ENCODE measurements at regions not wholly inside any gene's neighbourhood (a gene's known extent, or its start where the extent isn't known, plus 50 kb on each side); places are given as distances from the start of the nearest gene placed in this dataset.

DNA sequence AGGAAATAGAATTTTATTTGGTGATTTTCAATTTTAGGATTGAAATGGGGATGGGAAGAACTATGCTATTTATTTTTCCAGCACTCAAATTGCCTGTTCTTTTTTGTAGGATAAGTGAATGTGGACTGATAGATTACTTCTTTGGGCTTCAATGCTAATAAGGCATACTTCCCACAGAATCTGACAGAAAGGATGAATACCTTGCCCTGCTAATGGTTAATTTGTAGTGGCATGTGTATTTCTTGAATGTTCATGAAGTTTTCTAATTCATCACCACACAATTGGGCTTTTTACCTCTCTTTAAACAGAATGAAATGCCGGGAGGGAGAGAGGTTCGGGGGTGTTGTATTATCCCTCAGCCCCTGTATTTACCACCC lies 369.1 kb upstream of the ADGRL2 start:
- Histone ChIP-seq H3K4me3 (ENCODE audit: low read depth in 2 of 2, low read length in 2 of 2) (no peak overlapping the region), H3K4me1 (ENCODE audit: control insufficient read depth, insufficient read depth, low read length) (no peaks in the 10 kb centered on the region), H3K27ac (ENCODE audit: low read length) (no peak overlapping the region), H3K9me3 (ENCODE audit: control insufficient read depth, insufficient read depth, low read depth, low read length) (no peaks in the 10 kb centered on the region), H3K36me3 (ENCODE audit: control insufficient read depth, insufficient read depth, low read length) (no peaks in the 10 kb centered on the region), H3K27me3 (ENCODE audit: control insufficient read depth, insufficient read depth, low read length) (no peaks in the 10 kb centered on the region)
- DNase-seq (ENCODE audit: low read depth, low spot score) (no peak), ATAC-seq (no peak)
- in situ Hi-C loops (cut with HindIII; ENCODE audit: low pct_unique_long_range_greater_than_20kb, low sequenced_read_pairs) (no loop called here), intact Hi-C loops (cut with micrococcal nuclease; ENCODE audit: unreplicated experiment) (loop anchor here (10.0 kb wide), 1 partner anchor 117 kb away; no protein-coding TSS in a partner anchor)
- BruUV-seq (replicated peaks), result no TSS peak
- TF ChIP-seq, protein P1, sequence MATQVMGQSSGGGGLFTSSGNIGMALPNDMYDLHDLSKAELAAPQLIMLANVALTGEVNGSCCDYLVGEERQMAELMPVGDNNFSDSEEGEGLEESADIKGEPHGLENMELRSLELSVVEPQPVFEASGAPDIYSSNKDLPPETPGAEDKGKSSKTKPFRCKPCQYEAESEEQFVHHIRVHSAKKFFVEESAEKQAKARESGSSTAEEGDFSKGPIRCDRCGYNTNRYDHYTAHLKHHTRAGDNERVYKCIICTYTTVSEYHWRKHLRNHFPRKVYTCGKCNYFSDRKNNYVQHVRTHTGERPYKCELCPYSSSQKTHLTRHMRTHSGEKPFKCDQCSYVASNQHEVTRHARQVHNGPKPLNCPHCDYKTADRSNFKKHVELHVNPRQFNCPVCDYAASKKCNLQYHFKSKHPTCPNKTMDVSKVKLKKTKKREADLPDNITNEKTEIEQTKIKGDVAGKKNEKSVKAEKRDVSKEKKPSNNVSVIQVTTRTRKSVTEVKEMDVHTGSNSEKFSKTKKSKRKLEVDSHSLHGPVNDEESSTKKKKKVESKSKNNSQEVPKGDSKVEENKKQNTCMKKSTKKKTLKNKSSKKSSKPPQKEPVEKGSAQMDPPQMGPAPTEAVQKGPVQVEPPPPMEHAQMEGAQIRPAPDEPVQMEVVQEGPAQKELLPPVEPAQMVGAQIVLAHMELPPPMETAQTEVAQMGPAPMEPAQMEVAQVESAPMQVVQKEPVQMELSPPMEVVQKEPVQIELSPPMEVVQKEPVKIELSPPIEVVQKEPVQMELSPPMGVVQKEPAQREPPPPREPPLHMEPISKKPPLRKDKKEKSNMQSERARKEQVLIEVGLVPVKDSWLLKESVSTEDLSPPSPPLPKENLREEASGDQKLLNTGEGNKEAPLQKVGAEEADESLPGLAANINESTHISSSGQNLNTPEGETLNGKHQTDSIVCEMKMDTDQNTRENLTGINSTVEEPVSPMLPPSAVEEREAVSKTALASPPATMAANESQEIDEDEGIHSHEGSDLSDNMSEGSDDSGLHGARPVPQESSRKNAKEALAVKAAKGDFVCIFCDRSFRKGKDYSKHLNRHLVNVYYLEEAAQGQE (IDR thresholded peaks at IDR 0.05; ENCODE audit: insufficient read depth in 1 of 2, low read depth in 2 of 2, low read length in 1 of 2), result no peak
- TF ChIP-seq SIN3A (IDR thresholded peaks at IDR 0.05; ENCODE audit: borderline replicate concordance, insufficient read depth, low read depth, low read length) (no peak), POLR2AphosphoS5 (IDR thresholded peaks at IDR 0.05; ENCODE audit: low read depth, low read length) (no peak), TCF7L2 (IDR thresholded peaks at IDR 0.05; ENCODE audit: low read depth, low read length) (no peak), CTCF (IDR thresholded peaks at IDR 0.05) (no peak)
- ChIA-PET POLR2A (no interaction called here), CTCF (no interaction called here)

- BruUV-seq (replicated peaks), result no TSS peak
- intact Hi-C loops (cut with micrococcal nuclease; ENCODE audit: unreplicated experiment), result loop anchor here (10.0 kb wide), 1 partner anchor 116 kb away; no protein-coding TSS in a partner anchor
- Histone ChIP-seq H3K4me3 (ENCODE audit: low read depth in 2 of 2, low read length in 2 of 2) (no peak overlapping the region), H3K27me3 (ENCODE audit: control insufficient read depth, insufficient read depth, low read length) (no peaks in the 10 kb centered on the region), H3K27ac (ENCODE audit: low read length) (no peak overlapping the region), H3K4me1 (ENCODE audit: control insufficient read depth, insufficient read depth, low read length) (no peaks in the 10 kb centered on the region), H3K36me3 (ENCODE audit: control insufficient read depth, insufficient read depth, low read length) (no peaks in the 10 kb centered on the region), H3K9me3 (ENCODE audit: control insufficient read depth, insufficient read depth, low read depth, low read length) (no peaks in the 10 kb centered on the region)
- POLR2A ChIA-PET, result no interaction called here
- TF ChIP-seq CTCF (IDR thresholded peaks at IDR 0.05), result no peak
- TF ChIP-seq, protein P1 (IDR thresholded peaks at IDR 0.05; ENCODE audit: insufficient read depth in 1 of 2, low read depth in 2 of 2, low read length in 1 of 2), result no peak
- TF ChIP-seq SIN3A (IDR thresholded peaks at IDR 0.05; ENCODE audit: borderline replicate concordance, insufficient read depth, low read depth, low read length), result no peak
- no peak for TF ChIP-seq POLR2AphosphoS5 (IDR thresholded peaks at IDR 0.05; ENCODE audit: low read depth, low read length)
- TF ChIP-seq TCF7L2 (IDR thresholded peaks at IDR 0.05; ENCODE audit: low read depth, low read length), result no peak
- in situ Hi-C loops (cut with HindIII; ENCODE audit: low pct_unique_long_range_greater_than_20kb, low sequenced_read_pairs), result no loop called here
- DNase-seq (ENCODE audit: low read depth, low spot score), result no peak
- no peak for ATAC-seq
- CTCF ChIA-PET, result no interaction called here
Observed at GRCh38 chr1:81430955-81431623, 369.6 kb upstream of the ADGRL2 start.

Data from Panc1 (cell line).